Neural progenitor cell (in vitro differentiated cells): ENCODE measurements at regions not wholly inside any gene's neighbourhood (a gene's known extent, or its start where the extent isn't known, plus 50 kb on each side); places are given as distances from the start of the nearest gene placed in this dataset.

Experiments used
- DNase-seq: peaks from one replicate; pipeline ENCODE4 v3.0.0-alpha.2; 2016; ENCODE audit warnings: low spot score
- H2AFZ ChIP-seq: fragments of 200-600 bp; sonication (generic); replicated peaks from 2 replicates; pipeline ENCODE4 v1.6.1; 2016; ENCODE audit warnings: antibody characterized with exemption
- H3F3A ChIP-seq: fragments of 200-600 bp; sonication (generic); 2 replicates; pipeline ENCODE4 v1.6.1; 2016; ENCODE audit warnings: antibody characterized with exemption, low read depth
- H3K27ac ChIP-seq: fragments of 200-600 bp; sonication (generic); 2 replicates; pipeline ENCODE4 v1.5.1; 2016; ENCODE audit warnings: mild to moderate bottlenecking
- H3K27me3 ChIP-seq: fragments of 200-600 bp; sonication (generic); 2 replicates; pipeline ENCODE4 v1.6.1; 2016; ENCODE audit warnings: mild to moderate bottlenecking, moderate library complexity
- H3K36me3 ChIP-seq: fragments of 200-600 bp; sonication (generic); 2 replicates; pipeline ENCODE4 v1.5.1; 2016
- H3K4me1 ChIP-seq: fragments of 200-600 bp; sonication (generic); 2 replicates; pipeline ENCODE4 v1.6.1; 2016; ENCODE audit warnings: mixed run types
- H3K4me2 ChIP-seq: fragments of 200-600 bp; sonication (generic); 2 replicates; pipeline ENCODE4 v1.6.1; 2016
- H3K4me3 ChIP-seq: fragments of 200-600 bp; sonication (generic); 2 replicates; pipeline ENCODE4 v1.5.1; 2016
- H3K79me2 ChIP-seq: fragments of 200-600 bp; sonication (generic); 2 replicates; pipeline ENCODE4 v1.6.1; 2016; ENCODE audit warnings: low read depth
- H3K9ac ChIP-seq: fragments of 200-600 bp; sonication (generic); 2 replicates; pipeline ENCODE4 v1.6.1; 2016
- H3K9me3 ChIP-seq: fragments of 200-600 bp; sonication (generic); 2 replicates; pipeline ENCODE4 v1.5.1; 2016; ENCODE audit warnings: low read depth
- H4K20me1 ChIP-seq: fragments of 200-600 bp; sonication (generic); 2 replicates; pipeline ENCODE4 v1.6.1; 2016; ENCODE audit warnings: low read depth
- H3K27ac Mint-ChIP-seq: 3 replicates; pipeline ENCODE4 v1.8.0; 2021; ENCODE audit warnings: mixed read lengths
- H3K27me3 Mint-ChIP-seq: 2 replicates; pipeline ENCODE4 v1.8.0; 2022; ENCODE audit warnings: low read depth, mild to moderate bottlenecking, inconsistent platforms, moderate library complexity, mixed read lengths; ENCODE audit not compliant: insufficient read depth
- H3K36me3 Mint-ChIP-seq: 3 replicates; pipeline ENCODE4 v1.8.0; 2021; ENCODE audit warnings: mixed read lengths
- H3K4me1 Mint-ChIP-seq: 3 replicates; pipeline ENCODE4 v1.8.0; 2021; ENCODE audit warnings: mixed read lengths
- H3K4me3 Mint-ChIP-seq: 3 replicates; pipeline ENCODE4 v1.8.0; 2021; ENCODE audit warnings: mild to moderate bottlenecking, moderate library complexity, mixed read lengths
- H3K9me3 Mint-ChIP-seq: 3 replicates; pipeline ENCODE4 v1.8.0; 2020; ENCODE audit warnings: mixed read lengths
- EZH2 ChIP-seq: fragments of 200-600 bp; sonication (generic); IDR thresholded peaks from 2 replicates; pipeline ENCODE4 v1.6.1; 2017; ENCODE audit warnings: antibody characterized with exemption, mild to moderate bottlenecking, moderate library complexity
- EZH2phosphoT487 ChIP-seq: fragments of 200-600 bp; sonication (generic); IDR thresholded peaks from 2 replicates; pipeline ENCODE4 v1.6.1; 2017; ENCODE audit warnings: antibody characterized with exemption
- TF ChIP-seq, protein P1 (sequence below): fragments of 200-600 bp; sonication (generic); IDR thresholded peaks from 2 replicates; pipeline ENCODE4 v1.5.1; 2017; ENCODE audit warnings: antibody characterized with exemption, mild to moderate bottlenecking

DNA sequence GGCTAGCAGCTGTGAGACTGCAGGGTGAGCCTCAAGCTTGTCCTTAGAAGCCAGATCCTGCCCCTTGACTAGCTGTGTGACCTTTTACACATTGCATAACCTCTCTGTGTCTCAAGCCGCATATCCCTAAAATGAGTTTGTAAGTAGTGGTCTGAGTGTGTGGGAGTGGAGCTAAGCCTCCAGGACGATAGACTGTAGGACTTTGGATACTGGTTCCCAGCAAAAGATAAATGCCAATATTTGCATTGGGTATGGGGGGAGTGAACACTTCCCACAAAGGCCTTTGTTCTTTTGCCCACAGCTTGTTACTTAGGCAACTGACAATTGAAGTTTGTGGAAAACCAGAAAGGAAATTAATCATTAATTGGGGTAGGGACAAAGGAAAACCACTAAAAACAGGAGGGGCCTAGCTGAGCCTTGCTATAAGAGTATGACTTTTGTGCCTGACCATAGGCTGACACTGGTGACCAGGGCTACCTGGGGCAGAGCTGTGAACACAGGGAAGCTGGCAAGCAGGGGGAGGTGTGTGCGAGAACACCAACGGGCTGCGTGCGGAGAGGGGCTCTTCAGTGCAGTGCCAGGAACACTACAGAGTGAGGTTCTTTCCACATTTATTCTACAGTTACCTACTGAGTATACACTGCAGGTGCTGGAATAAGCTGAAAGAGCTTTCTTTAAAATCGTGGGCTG is 102.4 kb upstream of the ETV3 start:
- Histone ChIP-seq H3K9me3 (no peaks in the 10 kb centered on the region), H2AFZ (peak overlapping the region; percentile 57), H3K4me1 (peaks cover 5% of the 10 kb centered on the region), H3K79me2 (no peaks in the 10 kb centered on the region), H3K4me3 (no peak overlapping the region), H3K9ac (no peak overlapping the region), H3K36me3 (no peaks in the 10 kb centered on the region), H3K4me2 (no peak overlapping the region), H3F3A (no peaks in the 10 kb centered on the region), H3K27me3 (no peaks in the 10 kb centered on the region), H3K27ac (no peak overlapping the region), H4K20me1 (no peaks in the 10 kb centered on the region)
- Mint-ChIP-seq H3K4me1 (no peaks in the 10 kb centered on the region), H3K27ac (no peak overlapping the region), H3K9me3 (no peaks in the 10 kb centered on the region), H3K4me3 (no peak overlapping the region), H3K27me3 (peaks cover 4% of the 10 kb centered on the region), H3K36me3 (no peaks in the 10 kb centered on the region)
- TF ChIP-seq EZH2phosphoT487 (no peak), EZH2 (no peak)
- TF ChIP-seq, protein P1, sequence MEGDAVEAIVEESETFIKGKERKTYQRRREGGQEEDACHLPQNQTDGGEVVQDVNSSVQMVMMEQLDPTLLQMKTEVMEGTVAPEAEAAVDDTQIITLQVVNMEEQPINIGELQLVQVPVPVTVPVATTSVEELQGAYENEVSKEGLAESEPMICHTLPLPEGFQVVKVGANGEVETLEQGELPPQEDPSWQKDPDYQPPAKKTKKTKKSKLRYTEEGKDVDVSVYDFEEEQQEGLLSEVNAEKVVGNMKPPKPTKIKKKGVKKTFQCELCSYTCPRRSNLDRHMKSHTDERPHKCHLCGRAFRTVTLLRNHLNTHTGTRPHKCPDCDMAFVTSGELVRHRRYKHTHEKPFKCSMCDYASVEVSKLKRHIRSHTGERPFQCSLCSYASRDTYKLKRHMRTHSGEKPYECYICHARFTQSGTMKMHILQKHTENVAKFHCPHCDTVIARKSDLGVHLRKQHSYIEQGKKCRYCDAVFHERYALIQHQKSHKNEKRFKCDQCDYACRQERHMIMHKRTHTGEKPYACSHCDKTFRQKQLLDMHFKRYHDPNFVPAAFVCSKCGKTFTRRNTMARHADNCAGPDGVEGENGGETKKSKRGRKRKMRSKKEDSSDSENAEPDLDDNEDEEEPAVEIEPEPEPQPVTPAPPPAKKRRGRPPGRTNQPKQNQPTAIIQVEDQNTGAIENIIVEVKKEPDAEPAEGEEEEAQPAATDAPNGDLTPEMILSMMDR = no peak
- DNase-seq = no peak

DNA sequence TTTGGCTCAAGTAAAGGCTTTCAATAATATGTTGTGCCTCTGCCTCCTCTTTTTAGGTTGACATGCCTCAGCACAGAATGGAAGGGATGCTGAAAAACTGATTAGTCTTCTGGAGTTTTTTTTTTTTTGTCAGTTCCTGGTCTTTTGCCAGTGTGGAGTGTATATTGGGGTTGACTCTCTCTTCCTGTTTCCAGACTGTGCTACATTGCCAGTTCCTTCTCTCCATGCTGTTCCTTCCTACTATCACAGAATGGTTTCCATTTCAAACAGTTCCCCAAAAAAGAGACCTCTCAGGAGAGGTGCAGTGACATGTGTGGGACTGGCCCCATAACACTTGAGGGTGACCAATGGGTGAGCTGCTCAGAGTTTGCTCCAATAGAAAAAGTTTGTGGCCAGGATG is 101.7 kb upstream of the ETV3 start:
- Histone ChIP-seq H3K36me3 (no peaks in the 10 kb centered on the region), H3K4me3 (no peak overlapping the region), H3K9me3 (no peaks in the 10 kb centered on the region), H2AFZ (no peak overlapping the region), H3K79me2 (no peaks in the 10 kb centered on the region), H3K27me3 (no peaks in the 10 kb centered on the region), H3K4me1 (peaks cover 5% of the 10 kb centered on the region), H4K20me1 (no peaks in the 10 kb centered on the region), H3K27ac (no peak overlapping the region), H3K9ac (no peak overlapping the region), H3F3A (no peaks in the 10 kb centered on the region), H3K4me2 (no peak overlapping the region)
- peaks cover 4% of the 10 kb centered on the region for H3K27me3 Mint-ChIP-seq
- H3K4me3 Mint-ChIP-seq = no peak overlapping the region
- DNase-seq = no peak
- no peaks in the 10 kb centered on the region for H3K4me1 Mint-ChIP-seq
- H3K9me3 Mint-ChIP-seq = no peaks in the 10 kb centered on the region
- no peak overlapping the region for H3K27ac Mint-ChIP-seq
- no peaks in the 10 kb centered on the region for H3K36me3 Mint-ChIP-seq
- TF ChIP-seq EZH2phosphoT487 (no peak), EZH2 (no peak)
- TF ChIP-seq, protein P1 = no peak

DNA sequence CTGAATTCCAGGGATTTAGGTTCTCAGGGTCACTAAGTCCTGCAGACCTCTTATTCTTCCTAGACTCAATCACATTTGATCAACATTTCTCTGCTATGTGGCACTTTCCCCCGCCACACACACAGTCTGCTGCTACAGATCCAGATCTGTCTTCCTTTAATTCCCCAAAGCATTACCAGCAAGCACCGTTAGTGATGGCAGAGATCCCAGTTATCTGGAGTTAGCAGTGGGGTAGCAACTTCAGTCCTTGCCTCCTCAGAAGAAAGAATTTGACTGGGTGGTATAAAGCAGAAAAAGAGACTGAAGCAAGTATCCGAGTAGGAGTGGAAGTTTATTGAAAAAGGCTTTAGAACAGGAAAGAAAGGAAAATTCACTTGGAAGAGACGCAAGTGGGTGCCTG is 100.4 kb upstream of the ETV3 start:
- Mint-ChIP-seq H3K27ac (no peak overlapping the region), H3K9me3 (no peaks in the 10 kb centered on the region), H3K4me3 (no peak overlapping the region), H3K36me3 (no peaks in the 10 kb centered on the region), H3K27me3 (peaks cover 4% of the 10 kb centered on the region), H3K4me1 (no peaks in the 10 kb centered on the region)
- Histone ChIP-seq H3K9ac (no peak overlapping the region), H3K27ac (no peak overlapping the region), H3K79me2 (no peaks in the 10 kb centered on the region), H2AFZ (no peak overlapping the region), H3K36me3 (no peaks in the 10 kb centered on the region), H3K27me3 (no peaks in the 10 kb centered on the region), H3K4me1 (peaks cover 5% of the 10 kb centered on the region), H3K4me2 (no peak overlapping the region), H3K9me3 (no peaks in the 10 kb centered on the region), H4K20me1 (no peaks in the 10 kb centered on the region), H3F3A (no peaks in the 10 kb centered on the region), H3K4me3 (no peak overlapping the region)
- TF ChIP-seq EZH2 (no peak), EZH2phosphoT487 (no peak)
- TF ChIP-seq, protein P1 = no peak
- DNase-seq = no peak
